Transverse colon (tissue), 4 donors: ENCODE measurements at regions not wholly inside any gene's neighbourhood (a gene's known extent, or its start where the extent isn't known, plus 50 kb on each side); places are given as distances from the start of the nearest gene placed in this dataset.
"Not testable (repeated sequence)": the region's sequence is repeated elsewhere in the genome, so short reads cannot be mapped to it uniquely, and the experiment has no call there.

ENCODE experiments used
- DNase-seq: peaks from one replicate; pipeline ENCODE4 v3.0.0-alpha.2; 2019
- H3K27ac ChIP-seq, 4 donors: fragments of 200-600 bp; sonication (generic); 2 replicates each; pipeline ENCODE4 v1.5.1; 2016 to 2018; ENCODE audit warnings: inconsistent platforms in 4 of 4
- H3K27me3 ChIP-seq: fragments of 200-600 bp; sonication (generic); 2 replicates; pipeline ENCODE4 v1.5.1; 2017; ENCODE audit warnings: inconsistent platforms
- H3K36me3 ChIP-seq, 4 donors: fragments of 200-600 bp; sonication (generic); 2 replicates each; pipeline ENCODE4 v1.5.1; 2017 to 2019; ENCODE audit warnings: inconsistent platforms in 4 of 4
- H3K4me1 ChIP-seq, 4 donors: fragments of 200-600 bp; sonication (generic); 2 replicates each; pipeline ENCODE4 v1.5.1; 2017 to 2020; ENCODE audit warnings: inconsistent platforms in 4 of 4
- H3K4me3 ChIP-seq, 4 donors: fragments of 200-600 bp; sonication (generic); 1 replicate in 1 of 4; 2 replicates in 3 of 4; pipeline versions ENCODE4 v1.5.1 to v1.6.1; 2017 to 2019; ENCODE audit warnings: inconsistent platforms in 4 of 4
- H3K9me3 ChIP-seq, 2 donors: fragments of 200-600 bp; sonication (generic); 2 replicates each; pipeline ENCODE4 v1.5.1; 2017 to 2019; ENCODE audit warnings: inconsistent platforms in 2 of 2
- EP300 ChIP-seq: sonication (generic); formaldehyde crosslinking; IDR thresholded peaks from one replicate; pipeline ENCODE4 v1.6.1; 2017; ENCODE audit warnings: antibody characterized with exemption, low read depth
- POLR2A ChIP-seq: fragments of 450-650 bp; IDR thresholded peaks from one replicate; pipeline ENCODE4 v1.6.1; 2016; ENCODE audit warnings: antibody characterized with exemption, mild to moderate bottlenecking, moderate library complexity
- POLR2AphosphoS5 ChIP-seq, 3 donors: sonication (generic); formaldehyde crosslinking; IDR thresholded peaks; one replicate each; pipeline ENCODE4 v1.6.1; 2016; ENCODE audit warnings: antibody characterized with exemption in 3 of 3
- WGBS, 2 donors: methylation state at CpG; one replicate each; pipeline ENCODE4 v1.1.5; 2018; ENCODE audit warnings: low coverage in 1 of 2; 5-methylcytosine and 5-hydroxymethylcytosine counted together
- in situ Hi-C, 4 donors: fragments of 200-750 bp; cut with MboI; loops; one replicate each; pipeline versions ENCODE4 v1.15.0 to v1.15.1; 2017; ENCODE audit warnings: low sequenced_read_pairs in 3 of 4, low pct_ligation_motif_present in 1 of 4, low pct_unique_long_range_greater_than_20kb in 1 of 4
- intact Hi-C: fragments of 100-400 bp; cut with DNase I; formaldehyde crosslinking; loops from one replicate; pipeline ENCODE4 v1.15.1; 2023; ENCODE audit warnings: low total_unique reads
- TF ChIP-seq, protein P1 (sequence below), 5 experiments: fragments of 200-600 bp in 3 of 5; fragments of 450-650 bp in 2 of 5; sonication (generic) in 3 of 5; IDR thresholded peaks; 1 replicate in 2 of 5; 2 replicates in 3 of 5; pipeline ENCODE4 v1.5.1; 2016 to 2017; ENCODE audit warnings: antibody characterized with exemption in 5 of 5, inconsistent platforms in 3 of 5, mild to moderate bottlenecking in 2 of 5, moderate library complexity in 1 of 5

DNA sequence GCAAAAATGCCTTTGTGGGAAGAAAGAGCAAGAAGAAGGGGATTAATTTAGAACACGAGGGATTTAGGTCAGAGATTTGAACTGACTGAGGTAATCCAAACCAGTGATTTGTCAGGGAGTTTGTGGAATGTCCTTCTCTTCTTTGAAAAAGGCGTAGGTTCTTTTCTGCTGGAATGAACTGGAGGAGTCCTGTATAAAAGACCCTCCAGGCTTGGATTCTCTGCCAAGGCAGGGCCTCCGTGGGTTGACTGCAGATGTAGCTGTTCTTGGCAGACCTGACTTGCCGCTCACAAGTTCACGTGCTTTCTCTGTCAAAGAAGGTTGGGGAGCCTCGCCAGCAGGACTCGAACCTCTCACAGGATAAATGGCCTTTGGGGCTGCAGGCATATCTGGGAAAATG is 62.8 kb upstream of the STC2 start:
- intact Hi-C loops (no loop called here), in situ Hi-C loops (no loop called here)
- H3K27me3 ChIP-seq, result no peaks in the 10 kb centered on the region
- no peak overlapping the region for H3K27ac ChIP-seq
- no peak overlapping the region for H3K4me3 ChIP-seq
- peaks cover 5 to 9% of the 10 kb centered on the region in 2 donors for H3K9me3 ChIP-seq
- TF ChIP-seq POLR2A (no peak), EP300 (no peak), POLR2AphosphoS5 (IDR thresholded peaks at IDR 0.05) (no peak)
- TF ChIP-seq, protein P1, sequence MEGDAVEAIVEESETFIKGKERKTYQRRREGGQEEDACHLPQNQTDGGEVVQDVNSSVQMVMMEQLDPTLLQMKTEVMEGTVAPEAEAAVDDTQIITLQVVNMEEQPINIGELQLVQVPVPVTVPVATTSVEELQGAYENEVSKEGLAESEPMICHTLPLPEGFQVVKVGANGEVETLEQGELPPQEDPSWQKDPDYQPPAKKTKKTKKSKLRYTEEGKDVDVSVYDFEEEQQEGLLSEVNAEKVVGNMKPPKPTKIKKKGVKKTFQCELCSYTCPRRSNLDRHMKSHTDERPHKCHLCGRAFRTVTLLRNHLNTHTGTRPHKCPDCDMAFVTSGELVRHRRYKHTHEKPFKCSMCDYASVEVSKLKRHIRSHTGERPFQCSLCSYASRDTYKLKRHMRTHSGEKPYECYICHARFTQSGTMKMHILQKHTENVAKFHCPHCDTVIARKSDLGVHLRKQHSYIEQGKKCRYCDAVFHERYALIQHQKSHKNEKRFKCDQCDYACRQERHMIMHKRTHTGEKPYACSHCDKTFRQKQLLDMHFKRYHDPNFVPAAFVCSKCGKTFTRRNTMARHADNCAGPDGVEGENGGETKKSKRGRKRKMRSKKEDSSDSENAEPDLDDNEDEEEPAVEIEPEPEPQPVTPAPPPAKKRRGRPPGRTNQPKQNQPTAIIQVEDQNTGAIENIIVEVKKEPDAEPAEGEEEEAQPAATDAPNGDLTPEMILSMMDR (IDR thresholded peaks at IDR 0.05), result no peak
- H3K36me3 ChIP-seq, result no peaks in the 10 kb centered on the region
- no peak for DNase-seq
- no peaks in the 10 kb centered on the region for H3K4me1 ChIP-seq
- 40 to 79% methylated on average over 1 to 7 of the region's 7 CpGs for WGBS, 2 donors

DNA sequence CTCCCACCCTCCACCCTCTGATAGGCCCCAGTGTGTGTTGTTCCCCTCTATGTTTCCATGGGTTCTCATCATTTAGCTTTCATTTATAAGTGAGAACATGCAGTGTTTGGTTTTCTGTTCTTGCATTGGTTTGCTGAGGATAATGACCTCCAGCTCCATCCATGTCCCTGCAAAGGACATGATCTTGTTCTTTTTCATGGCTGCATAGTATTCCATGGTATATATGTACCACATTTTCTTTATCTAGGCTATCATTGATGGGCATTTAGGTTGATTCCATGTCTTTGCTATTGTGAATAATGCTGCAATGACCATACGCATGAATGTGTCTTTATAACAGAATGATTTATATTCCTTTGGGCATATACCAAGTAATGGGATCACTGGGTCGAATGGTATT is 59.1 kb upstream of the STC2 start:
- intact Hi-C loops, H3K4me3 ChIP-seq, H3K4me1 ChIP-seq, DNase-seq, H3K27me3 ChIP-seq, H3K27ac ChIP-seq, H3K36me3 ChIP-seq, in situ Hi-C loops, H3K9me3 ChIP-seq: not testable (repeated sequence)
- WGBS, 2 donors, result 83 to 94% methylated on average over 2 of the region's 2 CpGs

DNA sequence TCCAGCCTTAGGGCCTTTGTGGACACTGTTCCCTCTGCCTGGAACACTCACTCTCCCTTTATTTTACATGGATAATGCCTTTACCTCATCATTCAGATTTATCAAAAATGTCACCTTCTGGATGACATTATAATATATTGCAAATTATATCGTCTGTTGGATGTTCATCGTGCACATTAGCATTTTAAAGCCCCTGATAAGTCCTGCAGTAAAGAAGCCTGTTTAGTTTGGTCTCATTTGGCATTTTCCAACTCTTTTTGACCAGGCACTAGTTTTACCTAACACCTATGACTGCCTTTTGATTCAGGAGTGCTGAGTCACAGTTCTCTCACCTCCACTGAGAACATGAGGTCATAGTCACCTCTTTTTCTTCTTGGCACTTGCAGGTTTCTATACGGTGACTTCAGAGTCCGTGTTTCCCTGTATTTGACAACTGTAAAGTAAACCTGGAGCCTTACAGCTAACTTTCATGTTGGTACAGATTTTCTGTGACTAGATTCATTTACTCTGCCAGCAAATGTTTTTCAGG is 57.7 kb upstream of the STC2 start:
- Histone ChIP-seq H3K4me1 (no peaks in the 10 kb centered on the region), H3K36me3 (no peaks in the 10 kb centered on the region), H3K27ac (no peak overlapping the region), H3K27me3 (no peaks in the 10 kb centered on the region), H3K4me3 (no peak overlapping the region), H3K9me3 (no peaks in the 10 kb centered on the region)
- TF ChIP-seq, protein P1 (IDR thresholded peaks at IDR 0.05), result no peak
- TF ChIP-seq EP300 (no peak), POLR2AphosphoS5 (IDR thresholded peaks at IDR 0.05) (no peak), POLR2A (no peak)
- 71 to 77% methylated on average over 1 to 4 of the region's 4 CpGs for WGBS, 2 donors
- DNase-seq, result no peak
- intact Hi-C loops (no loop called here), in situ Hi-C loops (no loop called here)

DNA sequence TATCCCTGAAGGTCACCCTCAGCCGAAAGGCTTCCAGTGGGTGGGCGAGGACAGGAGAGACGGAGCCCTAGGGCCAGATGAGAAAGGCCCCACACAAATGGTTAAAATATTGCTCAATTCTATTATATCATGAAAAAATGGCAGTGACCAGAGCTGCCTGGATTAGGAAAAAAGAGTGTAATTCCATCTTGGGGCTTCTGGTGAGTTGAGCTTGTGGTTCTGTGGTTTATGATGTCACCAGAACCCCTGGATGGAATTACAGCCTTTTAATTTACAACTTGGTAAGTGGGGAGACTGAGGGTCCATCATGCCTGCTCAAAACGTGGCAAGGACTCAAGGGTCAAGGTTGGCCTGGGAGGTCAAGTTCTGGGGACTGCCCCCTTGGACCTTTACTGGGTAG is 55.5 kb upstream of the STC2 start:
- Histone ChIP-seq H3K4me3 (no peak overlapping the region), H3K27me3 (no peaks in the 10 kb centered on the region), H3K9me3 (no peaks in the 10 kb centered on the region), H3K27ac (no peak overlapping the region), H3K4me1 (no peaks in the 10 kb centered on the region), H3K36me3 (no peaks in the 10 kb centered on the region)
- intact Hi-C loops, result no loop called here
- TF ChIP-seq POLR2A, result no peak
- no peak for TF ChIP-seq POLR2AphosphoS5 (IDR thresholded peaks at IDR 0.05)
- TF ChIP-seq, protein P1 (IDR thresholded peaks at IDR 0.05), result no peak
- no peak for TF ChIP-seq EP300
- 69 to 100% methylated on average over 2 to 4 of the region's 4 CpGs for WGBS, 2 donors
- in situ Hi-C loops, result no loop called here
- DNase-seq, result no peak

GRCh38 chr5:173378727-173379126 is 50.5 kb upstream of the STC2 start:
- Histone ChIP-seq H3K9me3 (no peaks in the 10 kb centered on the region), H3K36me3 (no peaks in the 10 kb centered on the region), H3K27me3 (no peaks in the 10 kb centered on the region), H3K4me3 (no peak overlapping the region), H3K4me1 (no peaks in the 10 kb centered on the region), H3K27ac (no peak overlapping the region)
- DNase-seq, result no peak
- WGBS, 2 donors, result 91% methylated on average over 3 of the region's 3 CpGs; no CpG with 5 or more reads in 1 of the 2 donors
- intact Hi-C loops (no loop called here), in situ Hi-C loops (no loop called here)
- TF ChIP-seq POLR2A (no peak), EP300 (no peak), POLR2AphosphoS5 (IDR thresholded peaks at IDR 0.05) (no peak)
- TF ChIP-seq, protein P1 (IDR thresholded peaks at IDR 0.05), result no peak
